Occipital lobe (tissue), 1 donor: ENCODE measurements at regions not wholly inside any gene's neighbourhood (a gene's known extent, or its start where the extent isn't known, plus 50 kb on each side); places are given as distances from the start of the nearest gene placed in this dataset.
"Not testable (repeated sequence)": the region's sequence is repeated elsewhere in the genome, so short reads cannot be mapped to it uniquely, and the experiment has no call there.

Experiments
- DNase-seq: peaks from one replicate; lab custom pipeline; 2025; lab: John Stamatoyannopoulos, UW

DNA sequence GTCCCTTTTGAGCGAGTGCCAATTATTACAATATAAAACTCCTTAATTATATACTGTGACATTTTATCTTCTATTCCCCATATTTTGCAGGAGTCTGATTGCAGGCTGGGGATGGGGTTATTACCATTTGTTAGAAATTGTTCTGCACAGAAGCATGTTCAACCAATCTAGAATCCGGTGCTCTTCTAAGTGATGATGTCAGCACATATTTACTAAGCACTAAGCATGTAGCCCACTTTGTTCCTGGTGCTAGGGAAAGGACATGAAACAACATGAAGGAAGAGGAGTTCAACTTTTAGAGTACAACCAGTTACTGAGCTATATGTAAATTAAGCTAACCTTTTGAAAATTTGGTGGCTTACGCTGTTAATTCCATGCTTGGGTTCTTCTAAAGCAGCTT is 52.8 kb upstream of the IL1RAPL2 start:
- DNase-seq, result no peak

DNA sequence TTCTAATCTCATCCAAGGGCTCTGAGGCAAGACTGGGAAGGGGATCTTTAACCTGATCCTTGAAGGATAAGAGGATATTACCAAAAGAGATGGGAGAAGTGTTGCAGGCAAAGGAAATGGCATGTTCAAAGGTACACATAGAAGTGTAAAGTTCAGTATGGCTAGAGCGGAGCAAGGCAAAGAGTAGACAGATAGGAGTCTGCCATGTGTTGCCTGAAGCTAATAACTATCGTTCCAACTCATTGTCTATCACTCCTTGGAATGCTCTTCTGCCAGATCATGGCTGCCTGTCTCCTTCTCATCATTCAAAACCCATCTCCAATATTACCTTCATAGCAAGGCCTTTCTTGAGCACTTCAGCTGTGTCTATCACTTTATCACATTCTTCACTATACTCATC is 55.2 kb upstream of the IL1RAPL2 start:
- DNase-seq, result no peak

DNA sequence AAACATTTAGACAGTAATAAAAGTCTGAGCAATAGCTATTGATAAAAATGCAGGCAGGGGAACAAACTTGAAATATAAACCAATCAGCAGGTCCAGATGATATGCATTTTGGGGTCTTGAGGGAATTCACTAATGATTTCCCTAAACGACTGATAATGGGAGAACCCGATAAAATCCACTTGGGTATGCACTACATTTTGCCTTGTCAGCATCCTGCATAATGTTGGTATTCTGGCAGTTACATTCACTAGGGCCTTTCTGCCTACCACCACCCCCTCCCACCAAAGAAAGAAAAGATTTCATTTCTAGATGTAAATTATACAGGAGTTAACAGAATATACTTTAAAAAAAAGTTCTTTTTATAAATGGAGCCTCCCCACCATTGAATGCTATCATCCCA is 63.5 kb upstream of the IL1RAPL2 start:
- no peak for DNase-seq

DNA sequence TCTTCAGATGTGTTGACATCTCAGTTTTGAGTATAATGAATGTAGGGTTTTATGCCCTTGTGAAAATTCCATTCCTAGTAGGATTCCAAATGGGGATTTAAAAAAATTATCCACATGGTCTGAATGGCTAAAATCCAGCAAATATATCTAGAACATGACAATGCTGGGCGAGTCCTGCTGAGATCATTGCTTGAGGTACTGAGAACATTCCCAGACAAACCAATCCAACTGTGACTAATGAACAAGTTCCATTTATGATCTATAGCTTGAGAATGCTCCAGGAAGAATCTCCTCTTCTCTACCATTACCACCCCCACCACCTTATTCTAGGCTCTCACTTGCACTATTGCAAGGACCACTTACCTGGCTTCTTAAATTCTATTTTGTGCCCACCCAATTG is 77.2 kb upstream of the IL1RAPL2 start:
- no peak for DNase-seq

DNA sequence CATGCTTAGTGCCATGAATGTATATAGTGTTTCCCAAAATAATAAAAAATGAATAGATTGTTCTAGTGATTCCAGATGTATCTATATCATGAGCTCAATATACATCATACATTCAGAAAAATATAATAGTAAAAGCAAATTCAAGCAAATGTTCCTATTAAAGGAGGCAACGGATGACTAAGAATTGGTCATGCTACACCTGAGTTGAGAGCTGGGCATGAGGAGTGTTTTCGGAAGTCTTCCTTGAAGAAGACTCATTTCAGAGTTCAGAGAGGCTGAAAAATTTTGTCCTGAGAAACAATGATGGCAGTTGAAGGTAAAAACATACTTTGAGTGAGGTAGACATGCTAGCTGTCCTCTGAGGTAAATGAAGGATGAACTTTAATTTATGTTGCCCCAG is 79.3 kb upstream of the IL1RAPL2 start:
- DNase-seq, result no peak

DNA sequence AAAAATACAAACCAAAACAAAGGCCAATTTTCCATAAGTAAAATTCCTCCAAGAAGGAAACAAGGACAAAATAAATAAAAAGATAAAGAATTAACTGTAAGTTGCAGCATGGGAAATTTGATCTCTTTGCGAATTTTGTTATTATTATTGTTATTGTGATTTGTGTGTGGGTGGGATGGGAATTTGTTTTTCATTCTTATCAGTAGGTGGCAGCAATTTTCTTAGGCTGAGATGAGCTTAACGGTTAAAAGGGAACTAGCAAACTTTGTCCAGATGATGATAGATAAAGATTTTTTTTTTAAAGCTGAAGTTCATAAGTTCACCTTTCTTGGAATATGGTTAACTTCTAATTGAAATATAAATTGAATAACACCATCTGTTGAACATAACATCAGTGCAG is 83.2 kb upstream of the IL1RAPL2 start:
- no peak for DNase-seq

DNA sequence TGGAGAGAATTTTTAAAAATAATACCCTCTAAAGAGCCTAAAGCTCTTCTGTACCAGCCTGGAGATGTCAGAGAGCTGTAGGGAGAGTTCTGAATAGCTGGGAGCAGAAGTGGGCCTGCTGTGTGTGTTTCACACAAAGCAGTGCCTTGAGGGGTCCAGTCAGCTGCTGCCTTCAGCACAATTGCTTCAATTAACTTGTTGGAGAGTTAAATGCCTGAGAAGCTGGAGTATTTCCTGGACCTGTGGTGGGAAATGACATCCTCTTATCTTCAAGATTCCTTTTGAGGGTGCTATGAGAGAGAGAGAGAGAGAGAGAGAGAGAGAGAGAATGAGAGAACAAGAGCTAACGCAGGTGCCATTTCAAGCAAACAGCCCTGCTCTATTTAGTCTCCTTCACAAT is 96.2 kb upstream of the IL1RAPL2 start:
- DNase-seq, result no peak

DNA sequence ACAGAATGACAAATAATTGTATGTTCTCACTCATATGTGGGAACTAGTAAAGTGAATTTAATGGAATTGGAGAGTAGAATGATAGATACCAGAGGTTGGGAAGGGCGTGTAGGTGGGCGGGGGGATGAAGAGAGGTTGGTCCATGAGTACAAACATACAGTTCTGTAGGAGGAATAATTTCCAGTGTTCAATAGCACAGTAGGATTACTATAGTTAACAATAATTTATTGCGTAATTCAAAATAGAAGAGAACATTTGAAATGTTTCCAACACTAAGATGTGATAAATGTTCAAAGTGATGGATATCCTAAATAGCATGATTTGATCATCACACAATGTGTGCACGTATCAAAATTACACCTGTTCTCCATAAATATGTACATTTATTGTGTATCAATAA is 106.2 kb upstream of the IL1RAPL2 start:
- DNase-seq, result no peak

DNA sequence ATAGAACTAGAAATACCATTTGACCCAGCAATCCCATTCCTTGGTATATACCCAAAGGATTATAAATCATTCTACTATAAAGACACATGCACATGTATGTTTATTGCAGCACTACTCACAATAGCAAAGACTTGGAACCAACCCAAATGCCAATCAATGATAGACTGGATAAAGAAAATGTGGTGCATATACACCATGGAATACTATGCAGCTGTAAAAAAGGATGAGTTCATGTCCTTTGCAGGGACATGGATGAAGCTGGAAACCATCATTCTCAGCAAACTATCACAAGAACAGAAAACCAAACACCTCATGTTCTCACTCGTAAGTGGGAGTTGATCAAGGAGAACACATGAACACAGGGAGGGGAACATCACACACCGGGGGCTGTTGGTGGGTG is 108.9 kb upstream of the IL1RAPL2 start:
- DNase-seq, result not testable (repeated sequence)

DNA sequence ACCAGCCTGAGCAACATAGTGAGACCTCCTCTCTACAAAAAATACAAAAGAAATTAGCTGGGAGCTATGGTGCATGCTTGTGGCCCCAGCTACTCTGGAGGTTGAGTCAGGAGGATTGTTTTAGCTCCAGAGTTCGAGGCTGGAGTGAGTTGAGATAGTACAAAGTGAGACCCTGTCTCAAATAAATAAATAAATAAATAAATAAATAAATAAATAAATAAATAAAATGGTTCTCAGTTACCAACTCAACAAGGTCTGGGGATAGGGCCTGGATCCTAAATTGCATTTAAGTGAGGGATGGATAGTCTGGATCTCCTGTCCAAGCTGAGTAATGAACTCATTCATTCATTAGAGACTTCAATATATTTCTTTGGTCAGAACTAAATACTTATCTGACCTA is 115.7 kb upstream of the IL1RAPL2 start:
- DNase-seq, result no peak

DNA sequence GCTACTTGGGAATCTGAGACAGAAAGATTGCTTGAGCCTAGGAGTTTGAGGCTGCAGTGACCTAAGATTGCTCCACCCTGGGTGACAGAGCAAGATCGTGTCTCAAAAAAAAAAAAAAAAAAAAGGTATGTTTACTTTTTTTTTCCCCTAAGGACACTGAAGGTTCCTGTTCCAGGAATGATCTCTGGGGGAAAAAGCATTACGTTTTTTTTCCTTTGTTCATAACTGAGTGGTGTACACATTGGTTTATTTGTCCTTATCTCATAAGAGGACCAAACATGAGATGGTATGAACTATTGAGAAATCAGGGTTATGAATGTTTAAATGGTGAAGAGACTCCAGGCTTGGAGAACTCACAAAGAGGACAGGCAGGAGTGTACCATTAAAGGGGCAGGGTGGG is 120.4 kb upstream of the IL1RAPL2 start:
- DNase-seq, result no peak

DNA sequence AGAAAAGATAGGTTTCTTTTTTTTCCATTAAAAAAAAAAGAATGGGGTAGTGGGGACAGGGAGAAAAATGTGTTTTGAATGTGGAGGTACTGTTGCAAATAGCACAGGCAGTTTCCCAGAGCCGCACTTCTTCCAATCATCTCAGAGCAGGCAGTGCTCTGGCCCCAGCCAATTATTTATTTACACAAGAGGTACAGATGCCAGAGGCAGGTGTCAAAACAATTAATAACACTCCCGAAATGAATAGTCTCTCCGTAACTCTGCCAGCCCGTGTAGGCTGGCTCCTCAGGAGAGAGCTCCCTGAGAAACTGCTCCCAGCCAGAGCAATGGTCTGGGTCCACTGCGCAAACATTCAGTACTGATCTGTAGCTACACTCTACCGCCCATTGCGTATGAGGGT is 130.8 kb upstream of the IL1RAPL2 start:
- DNase-seq, result no peak

DNA sequence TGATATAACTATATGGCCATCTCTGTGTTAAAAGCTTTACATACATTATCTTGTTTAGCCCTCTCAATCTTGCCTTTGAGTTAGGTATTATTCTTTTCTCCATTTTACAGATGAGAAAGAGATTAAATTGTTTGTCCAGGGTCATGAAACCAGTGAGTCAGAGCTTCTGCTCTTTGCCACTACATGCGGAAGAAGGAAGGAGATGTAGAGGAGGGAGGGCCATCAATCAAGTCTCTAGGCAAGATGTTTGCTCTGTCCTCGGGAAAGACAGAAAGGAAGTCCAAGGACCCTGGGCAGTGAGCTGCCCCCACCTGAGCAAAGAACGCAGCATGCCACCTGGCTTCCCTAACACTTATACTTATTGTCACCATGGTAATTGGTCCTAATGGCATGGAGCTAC is 133.7 kb upstream of the IL1RAPL2 start:
- DNase-seq, result no peak

DNA sequence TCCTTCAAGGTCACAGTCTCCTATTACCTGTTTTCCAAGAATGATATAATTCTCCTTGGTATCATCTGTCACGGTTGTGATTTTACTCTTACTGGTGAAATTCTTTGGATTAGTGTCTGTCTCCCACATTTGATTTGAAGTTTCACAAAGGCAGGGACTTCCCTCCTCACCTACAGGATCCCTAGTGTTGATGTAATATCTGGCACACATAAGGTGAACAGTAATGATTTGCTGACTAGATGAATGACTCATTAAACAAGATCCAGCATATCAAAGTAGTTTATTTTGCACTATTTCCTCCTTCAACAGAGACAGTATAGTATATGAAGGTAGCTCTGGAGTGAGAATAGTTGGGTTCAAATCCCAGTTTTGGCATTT is 135.3 kb upstream of the IL1RAPL2 start:
- no peak for DNase-seq

DNA sequence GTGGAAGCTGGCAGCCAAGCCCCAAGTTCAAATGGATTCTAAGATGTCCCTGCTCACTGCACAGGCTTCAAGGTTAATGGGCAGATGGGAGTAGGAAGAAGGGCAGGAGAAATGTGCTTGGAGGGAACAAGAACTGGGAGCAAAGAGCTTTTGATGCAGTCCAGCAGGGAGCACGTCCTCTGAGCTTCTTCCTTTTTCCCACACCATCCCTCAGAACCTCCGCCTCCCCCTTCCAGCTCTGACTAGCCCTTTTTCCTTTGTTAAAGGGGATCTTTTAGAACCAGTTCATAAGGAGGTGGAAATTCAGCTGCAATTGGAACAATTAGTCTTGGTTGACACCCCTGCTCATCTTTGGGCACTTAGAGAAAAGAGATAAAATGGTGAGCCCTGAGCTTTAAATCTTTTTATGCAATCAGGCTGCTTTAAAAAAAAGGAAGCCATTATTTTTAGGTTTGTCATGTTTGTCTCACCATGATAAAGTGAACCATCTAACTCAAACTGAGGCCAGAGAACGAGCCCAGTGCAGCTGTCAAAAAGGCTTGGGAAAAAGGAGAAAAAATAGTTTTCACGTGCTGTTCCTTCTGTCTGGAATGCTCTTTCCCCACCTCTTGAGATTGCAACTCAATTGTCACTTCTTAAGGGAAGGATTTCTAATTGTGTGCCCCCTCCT is 135.8 kb upstream of the IL1RAPL2 start:
- DNase-seq, result no peak

DNA sequence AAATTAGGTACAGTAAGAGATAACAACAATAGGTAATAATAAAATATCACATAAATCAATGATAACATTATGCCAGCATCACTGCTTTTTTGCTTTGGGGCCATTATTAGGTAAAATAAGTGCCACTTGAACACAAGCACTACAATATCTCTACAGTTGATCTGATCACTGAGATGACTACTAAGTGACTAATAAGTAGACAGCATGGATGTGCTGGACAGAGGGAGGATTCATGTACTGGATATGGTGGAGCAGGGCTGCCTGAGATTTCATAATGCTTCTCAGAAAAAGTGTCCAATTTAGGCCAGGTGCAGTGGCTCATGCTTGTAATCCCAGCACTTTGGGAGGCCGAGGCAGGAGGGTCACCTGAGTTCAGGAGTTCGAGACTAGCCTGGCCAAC is 137.8 kb upstream of the IL1RAPL2 start:
- no peak for DNase-seq

DNA sequence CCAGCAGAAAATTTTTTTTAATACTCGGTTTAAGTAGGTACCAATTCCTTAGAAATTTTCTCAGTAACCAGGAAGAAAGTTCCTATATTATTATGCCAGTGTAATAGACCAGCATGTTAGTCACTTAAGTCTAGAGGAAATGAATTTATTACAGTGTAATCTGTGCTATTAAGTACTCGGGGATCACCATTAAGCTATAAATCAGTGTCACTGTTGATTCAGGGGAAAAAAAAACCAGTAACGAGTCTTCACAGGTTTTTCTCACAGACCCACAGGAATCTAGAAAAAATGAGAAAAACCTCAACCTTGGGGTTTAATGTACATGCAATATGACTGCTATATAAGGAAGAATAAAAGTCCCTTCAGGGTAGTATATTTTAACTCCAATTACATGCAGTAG is 138.3 kb upstream of the IL1RAPL2 start:
- DNase-seq, result no peak

DNA sequence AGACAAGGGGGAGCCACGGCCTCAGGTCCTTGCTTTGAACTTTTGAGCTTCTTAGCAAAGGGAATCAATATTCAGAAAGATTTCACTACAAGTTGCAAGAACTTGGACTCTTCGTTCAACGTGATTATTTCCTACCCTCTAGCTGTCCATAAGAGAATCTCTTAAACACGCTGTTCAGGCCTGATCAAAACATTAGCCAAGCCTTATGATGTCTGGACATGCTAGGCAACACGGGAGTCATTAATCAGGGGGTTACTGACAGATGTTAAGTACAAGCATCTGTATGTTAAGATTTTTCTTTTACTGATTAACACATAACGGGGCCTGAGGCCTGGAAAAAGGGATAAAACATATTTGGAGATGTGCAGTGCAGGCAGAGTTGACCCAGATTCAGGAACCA is 138.9 kb upstream of the IL1RAPL2 start:
- DNase-seq, result no peak

DNA sequence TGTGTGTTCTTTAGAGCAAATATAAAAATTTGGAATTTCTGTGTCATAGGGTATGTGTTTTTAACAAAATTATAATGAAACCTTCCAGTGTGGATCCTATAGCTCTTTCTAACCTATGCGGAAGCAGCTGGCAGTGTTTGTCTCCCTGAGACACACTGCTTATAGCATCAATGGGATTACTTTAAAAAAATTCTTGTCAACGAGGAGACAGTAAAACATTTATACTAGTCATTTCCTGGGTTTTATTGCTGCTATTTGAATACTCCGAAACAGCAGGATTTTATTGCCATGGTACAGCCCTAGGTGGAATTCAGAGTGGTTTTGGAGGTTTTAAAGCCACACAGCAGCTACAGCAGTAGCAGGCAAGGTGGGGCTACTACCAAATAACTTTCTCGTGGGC is 145.1 kb upstream of the IL1RAPL2 start:
- no peak for DNase-seq

DNA sequence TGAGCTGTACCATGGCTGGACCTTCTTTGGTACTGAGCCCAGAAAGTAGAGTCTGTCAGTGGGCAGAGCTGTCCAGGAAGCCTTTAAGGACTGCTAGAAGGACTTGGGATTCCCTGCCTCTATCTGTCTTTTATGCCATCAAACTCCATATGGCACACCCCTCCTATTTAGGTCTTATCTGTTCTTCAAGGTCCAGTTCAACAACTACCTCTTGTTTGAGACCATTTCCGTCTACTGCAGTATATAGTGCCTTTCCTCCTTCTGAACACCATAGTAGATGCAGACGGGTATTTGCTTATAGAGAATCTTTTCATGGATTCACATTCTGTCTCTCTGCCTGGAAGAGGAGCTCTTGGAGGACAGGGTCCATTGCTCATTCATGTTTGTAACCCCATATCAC is 146.1 kb upstream of the IL1RAPL2 start:
- DNase-seq, result no peak

DNA sequence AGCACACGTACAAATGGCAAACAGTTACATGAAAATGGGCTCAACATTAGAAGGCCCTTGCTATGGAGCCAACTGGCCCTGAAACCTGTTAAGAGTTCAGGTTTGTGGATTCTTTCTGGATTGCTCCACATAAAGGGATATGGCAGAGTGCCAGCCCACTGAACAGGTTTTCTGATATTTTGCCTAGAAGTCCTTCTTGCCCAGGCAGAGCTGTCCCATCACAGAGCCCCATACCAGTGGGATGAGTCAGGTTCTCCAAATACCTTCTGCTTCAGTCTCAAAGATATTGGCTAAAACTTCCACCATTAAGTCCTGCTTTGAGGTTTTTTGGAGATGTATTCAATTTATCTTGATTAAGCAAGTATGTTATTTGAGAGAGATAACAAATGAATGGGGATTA is 146.8 kb upstream of the IL1RAPL2 start:
- DNase-seq, result no peak

DNA sequence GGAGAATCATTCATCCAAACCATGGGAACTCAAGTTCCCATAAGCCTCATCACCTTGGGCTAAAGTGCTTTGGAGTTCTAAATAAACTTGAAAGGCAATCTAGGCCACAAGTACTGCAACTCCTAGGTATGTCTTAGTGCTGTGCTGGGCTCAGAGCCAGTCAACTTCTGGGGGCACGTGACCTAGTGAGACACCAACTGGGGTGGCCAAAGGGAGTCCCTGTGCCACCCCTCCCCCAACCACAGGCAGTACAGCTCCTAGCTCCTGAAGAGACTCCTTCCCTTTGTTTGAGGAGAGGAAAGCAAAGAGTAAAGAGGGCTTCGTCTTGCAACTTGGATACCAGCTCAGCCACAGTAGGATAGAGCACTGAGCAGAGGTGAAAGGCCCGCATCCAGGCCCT is 154.2 kb upstream of the IL1RAPL2 start:
- no peak for DNase-seq

DNA sequence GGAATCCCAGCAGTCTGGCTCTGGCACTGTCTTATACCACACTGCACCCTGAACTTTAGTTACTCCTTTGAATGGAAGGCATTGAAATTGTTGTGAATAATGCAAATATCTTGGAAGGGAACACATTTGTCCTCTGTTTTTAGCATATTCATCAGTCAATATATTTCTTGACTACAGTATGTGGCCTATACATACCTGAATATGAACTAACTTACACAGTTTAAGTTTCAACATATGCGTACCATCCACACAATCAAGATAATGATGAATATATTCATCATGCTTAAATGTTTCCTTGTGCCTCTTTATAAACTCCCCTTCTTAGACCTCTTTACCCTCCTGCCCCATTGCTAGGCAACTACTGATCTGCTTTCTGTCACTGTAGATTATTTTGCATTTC is 145.7 kb upstream of the ESX1 start:
- DNase-seq, result no peak

DNA sequence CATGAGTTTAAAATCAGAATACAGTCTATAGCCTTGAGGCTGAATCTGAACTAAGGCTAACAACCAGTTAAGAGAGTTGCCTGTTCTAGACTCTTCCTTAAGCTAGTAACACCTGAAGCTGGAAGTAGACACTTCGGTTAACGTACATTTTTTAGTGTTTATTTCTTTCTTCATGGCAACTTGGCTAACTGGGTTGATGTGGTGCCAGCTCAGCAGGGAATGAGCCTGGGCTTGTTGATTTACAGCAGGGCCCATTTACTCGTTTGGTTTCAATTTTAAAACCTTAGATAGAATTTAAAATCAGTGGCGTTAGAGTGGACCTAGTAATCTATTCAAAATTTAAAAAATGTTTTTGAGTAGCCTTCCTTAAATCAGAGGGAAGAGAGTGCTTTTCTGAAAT is 137.6 kb upstream of the ESX1 start:
- no peak for DNase-seq
